ENCODE measurements at regions not wholly inside any gene's neighbourhood (a gene's known extent, or its start where the extent isn't known, plus 50 kb on each side); places are given as distances from the start of the nearest gene placed in this dataset.

DNA sequence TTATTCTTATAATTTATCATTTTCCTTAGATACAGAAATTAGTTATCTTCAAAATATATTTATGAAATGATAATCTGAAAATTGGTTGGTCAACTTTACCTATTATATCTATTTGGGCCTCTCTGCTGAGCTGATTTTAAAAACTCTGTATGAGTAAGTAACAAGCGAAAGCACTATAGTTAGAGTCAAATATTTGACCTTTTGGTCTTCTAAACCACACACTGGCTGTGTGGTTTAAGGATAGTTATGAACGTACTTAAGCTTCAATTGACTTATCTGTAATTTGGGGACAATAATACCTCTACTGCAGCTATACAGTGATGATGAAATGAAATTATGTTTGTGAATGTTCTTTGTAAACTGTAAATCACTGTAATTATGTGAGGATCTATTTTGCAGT is 763.9 kb upstream of the GRM7 start:
- TF ChIP-seq CTCF (IDR thresholded peaks at IDR 0.05) (no peak), POLR2A (IDR thresholded peaks at IDR 0.05) (no peak)
